ENCODE measurements at regions not wholly inside any gene's neighbourhood (a gene's known extent, or its start where the extent isn't known, plus 50 kb on each side); places are given as distances from the start of the nearest gene placed in this dataset.

GRCh38 chr2:217482056-217482710, 520.6 kb downstream of the TNS1 start:
- no peak for DNase-seq (ENCODE audit: low read depth in 2 of 2, low spot score in 1 of 2)

GRCh38 chr2:217481577-217481976, 521.2 kb downstream of the TNS1 start:
- DNase-seq (ENCODE audit: low read depth in 2 of 2, low spot score in 1 of 2): no peak

GRCh38 chr2:217479566-217479965, 523.2 kb downstream of the TNS1 start:
- no peak for DNase-seq (ENCODE audit: low read depth in 2 of 2, low spot score in 1 of 2)

- no peak for DNase-seq (ENCODE audit: low read depth in 2 of 2, low spot score in 1 of 2)
These were observed 523.9 kb downstream of the TNS1 start for GRCh38 chr2:217478831-217479455.

GRCh38 chr2:217477583-217477982, 525.2 kb downstream of the TNS1 start:
- no peak for DNase-seq (ENCODE audit: low read depth in 2 of 2, low spot score in 1 of 2)

GRCh38 chr2:217475791-217476190, 527.0 kb downstream of the TNS1 start:
- no peak for DNase-seq (ENCODE audit: low read depth in 2 of 2, low spot score in 1 of 2)

- no peak for DNase-seq (ENCODE audit: low read depth in 2 of 2, low spot score in 1 of 2)
These were observed 527.7 kb downstream of the TNS1 start for GRCh38 chr2:217475101-217475500.

GRCh38 chr2:217471319-217471718, 531.5 kb downstream of the TNS1 start:
- no peak for DNase-seq (ENCODE audit: low read depth in 2 of 2, low spot score in 1 of 2)

GRCh38 chr2:217469203-217469810, 533.5 kb downstream of the TNS1 start:
- DNase-seq (ENCODE audit: low read depth in 2 of 2, low spot score in 1 of 2): no peak

- no peak for DNase-seq (ENCODE audit: low read depth in 2 of 2, low spot score in 1 of 2)
These were observed 534.6 kb downstream of the TNS1 start for GRCh38 chr2:217468042-217468830.

GRCh38 chr2:217467331-217467730, 535.5 kb downstream of the TNS1 start:
- DNase-seq (ENCODE audit: low read depth in 2 of 2, low spot score in 1 of 2): no peak

- no peak for DNase-seq (ENCODE audit: low read depth in 2 of 2, low spot score in 1 of 2)
These were observed 536.0 kb downstream of the TNS1 start for GRCh38 chr2:217466805-217467204.

GRCh38 chr2:217466104-217466503, 536.7 kb downstream of the TNS1 start:
- no peak for DNase-seq (ENCODE audit: low read depth in 2 of 2, low spot score in 1 of 2)

GRCh38 chr2:217465100-217465499, 537.7 kb downstream of the TNS1 start:
- no peak for DNase-seq (ENCODE audit: low read depth in 2 of 2, low spot score in 1 of 2)

- no peak for DNase-seq (ENCODE audit: low read depth in 2 of 2, low spot score in 1 of 2)
These were observed 539.3 kb downstream of the TNS1 start for GRCh38 chr2:217463402-217464075.

GRCh38 chr2:217462121-217462520, 540.7 kb downstream of the TNS1 start:
- no peak for DNase-seq (ENCODE audit: low read depth in 2 of 2, low spot score in 1 of 2)

GRCh38 chr2:217461674-217462073, 541.1 kb downstream of the TNS1 start:
- no peak for DNase-seq (ENCODE audit: low read depth in 2 of 2, low spot score in 1 of 2)

- no peak for DNase-seq (ENCODE audit: low read depth in 2 of 2, low spot score in 1 of 2)
These were observed 543.0 kb downstream of the TNS1 start for GRCh38 chr2:217459680-217460405.

GRCh38 chr2:217459016-217459415, 543.8 kb downstream of the TNS1 start:
- DNase-seq (ENCODE audit: low read depth in 2 of 2, low spot score in 1 of 2): no peak

- no peak for DNase-seq (ENCODE audit: low read depth in 2 of 2, low spot score in 1 of 2)
These were observed 546.8 kb downstream of the TNS1 start for GRCh38 chr2:217456016-217456415.

GRCh38 chr2:217452928-217453327, 549.9 kb downstream of the TNS1 start:
- DNase-seq (ENCODE audit: low read depth in 2 of 2, low spot score in 1 of 2): no peak

Data from stimulated activated CD8-positive, alpha-beta memory T cell treated with anti-CD3 and anti-CD28 coated beads, Interleukin-4, amount 100 ng/mL, for 1 hour (primary cell).